Vagina (tissue), 2 donors: ENCODE measurements at regions not wholly inside any gene's neighbourhood (a gene's known extent, or its start where the extent isn't known, plus 50 kb on each side); places are given as distances from the start of the nearest gene placed in this dataset.

Source experiments
- DNase-seq, 2 donors: peaks; one replicate each; pipeline ENCODE4 v3.0.0-alpha.2; 2017; ENCODE audit errors: extremely low spot score in 2 of 2
- H3K27ac ChIP-seq: fragments of 200-600 bp; sonication (generic); one replicate; pipeline ENCODE4 v1.5.1; 2019
- H3K27me3 ChIP-seq: fragments of 200-600 bp; sonication (generic); one replicate; pipeline ENCODE4 v1.5.1; 2019
- H3K36me3 ChIP-seq, 2 donors: fragments of 200-600 bp; sonication (generic); one replicate each; pipeline ENCODE4 v1.5.1; 2017 to 2019
- H3K4me1 ChIP-seq: fragments of 200-600 bp; sonication (generic); one replicate; pipeline ENCODE4 v1.5.1; 2019
- H3K4me3 ChIP-seq, 2 donors: fragments of 200-600 bp; sonication (generic); 1 replicate in 1 of 2; 2 replicates in 1 of 2; pipeline ENCODE4 v1.5.1; 2016 to 2019
- H3K9me3 ChIP-seq: fragments of 200-600 bp; sonication (generic); one replicate; pipeline ENCODE4 v1.5.1; 2019
- POLR2A ChIP-seq, 2 donors: fragments of 450-650 bp; IDR thresholded peaks; one replicate each; pipeline ENCODE4 v1.6.1; 2017; ENCODE audit warnings: antibody characterized with exemption in 2 of 2, mild to moderate bottlenecking in 2 of 2, moderate library complexity in 2 of 2
- POLR2AphosphoS5 ChIP-seq, 2 donors: sonication (generic); formaldehyde crosslinking; IDR thresholded peaks; one replicate each; pipeline ENCODE4 v1.9.0; 2017; ENCODE audit warnings: antibody characterized with exemption in 2 of 2, mild to moderate bottlenecking in 2 of 2, low read depth in 1 of 2; ENCODE audit not compliant: insufficient read depth in 1 of 2
- intact Hi-C: fragments of 100-400 bp; cut with DNase I; formaldehyde crosslinking; loops from one replicate; pipeline ENCODE4 v1.15.1; 2023
- TF ChIP-seq, protein P1 (sequence below), 3 experiments: fragments of 450-650 bp in 2 of 3; fragments of 200-600 bp in 1 of 3; sonication (generic) in 1 of 3; IDR thresholded peaks; one replicate each; pipeline ENCODE4 v1.5.1; 2017 to 2019; ENCODE audit warnings: antibody characterized with exemption in 3 of 3, mild to moderate bottlenecking in 2 of 3, moderate library complexity in 2 of 3

DNA sequence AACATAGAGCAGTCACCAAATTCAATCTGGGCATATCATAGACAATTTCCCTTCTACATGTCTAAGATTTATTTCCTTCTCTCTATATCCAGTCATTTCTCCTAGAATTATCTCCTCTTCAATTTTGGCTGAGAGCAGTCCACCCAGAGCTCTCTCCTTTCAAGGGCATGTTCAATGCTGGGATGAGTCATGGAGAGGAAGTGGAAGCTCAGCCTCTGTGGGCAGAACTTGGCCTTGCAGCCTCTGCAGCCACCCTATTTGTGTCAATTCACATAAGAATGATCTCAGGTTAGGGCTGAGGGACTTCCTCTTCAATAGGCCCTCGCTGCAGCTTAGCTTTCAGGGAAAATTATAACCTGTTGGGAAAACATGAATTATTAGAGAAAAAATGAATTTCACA is 560.8 kb downstream of the POM121L12 start:
- H3K27ac ChIP-seq, result no peak overlapping the region
- H3K27me3 ChIP-seq, result no peaks in the 10 kb centered on the region

DNA sequence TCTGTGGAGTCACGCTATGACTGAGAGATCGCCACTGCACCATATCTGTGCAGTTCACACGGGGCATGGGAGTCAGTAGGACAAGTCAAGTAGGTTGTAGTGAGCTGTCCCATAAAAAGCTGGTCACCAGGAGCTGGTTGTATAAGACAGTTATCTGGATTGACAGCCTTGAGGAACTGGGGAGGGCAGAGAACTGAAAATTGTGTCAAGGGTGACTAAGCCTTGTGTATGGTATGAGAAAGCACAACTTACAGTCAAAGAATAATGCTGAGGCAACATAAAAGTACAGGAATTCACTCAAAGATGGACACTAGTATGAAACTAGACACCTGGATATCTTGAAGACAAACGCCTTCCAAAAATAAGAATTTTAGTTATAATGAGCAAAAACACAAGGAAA is 564.9 kb downstream of the POM121L12 start:
- intact Hi-C loops, result no loop called here

More for the DNA sequence above, 560.8 kb downstream of the POM121L12 start:
- no peaks in the 10 kb centered on the region for H3K36me3 ChIP-seq
- DNase-seq, result no peak
- no peak overlapping the region for H3K4me3 ChIP-seq
- TF ChIP-seq POLR2AphosphoS5 (IDR thresholded peaks at IDR 0.05; ENCODE audit: insufficient read depth in 1 of 2, low read depth in 1 of 2), result no peak
- TF ChIP-seq, protein P1, sequence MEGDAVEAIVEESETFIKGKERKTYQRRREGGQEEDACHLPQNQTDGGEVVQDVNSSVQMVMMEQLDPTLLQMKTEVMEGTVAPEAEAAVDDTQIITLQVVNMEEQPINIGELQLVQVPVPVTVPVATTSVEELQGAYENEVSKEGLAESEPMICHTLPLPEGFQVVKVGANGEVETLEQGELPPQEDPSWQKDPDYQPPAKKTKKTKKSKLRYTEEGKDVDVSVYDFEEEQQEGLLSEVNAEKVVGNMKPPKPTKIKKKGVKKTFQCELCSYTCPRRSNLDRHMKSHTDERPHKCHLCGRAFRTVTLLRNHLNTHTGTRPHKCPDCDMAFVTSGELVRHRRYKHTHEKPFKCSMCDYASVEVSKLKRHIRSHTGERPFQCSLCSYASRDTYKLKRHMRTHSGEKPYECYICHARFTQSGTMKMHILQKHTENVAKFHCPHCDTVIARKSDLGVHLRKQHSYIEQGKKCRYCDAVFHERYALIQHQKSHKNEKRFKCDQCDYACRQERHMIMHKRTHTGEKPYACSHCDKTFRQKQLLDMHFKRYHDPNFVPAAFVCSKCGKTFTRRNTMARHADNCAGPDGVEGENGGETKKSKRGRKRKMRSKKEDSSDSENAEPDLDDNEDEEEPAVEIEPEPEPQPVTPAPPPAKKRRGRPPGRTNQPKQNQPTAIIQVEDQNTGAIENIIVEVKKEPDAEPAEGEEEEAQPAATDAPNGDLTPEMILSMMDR (IDR thresholded peaks at IDR 0.05), result no peak
- TF ChIP-seq POLR2A (IDR thresholded peaks at IDR 0.05), result no peak
- H3K9me3 ChIP-seq, result no peaks in the 10 kb centered on the region
- intact Hi-C loops, result no loop called here
- H3K4me1 ChIP-seq, result no peaks in the 10 kb centered on the region

DNA sequence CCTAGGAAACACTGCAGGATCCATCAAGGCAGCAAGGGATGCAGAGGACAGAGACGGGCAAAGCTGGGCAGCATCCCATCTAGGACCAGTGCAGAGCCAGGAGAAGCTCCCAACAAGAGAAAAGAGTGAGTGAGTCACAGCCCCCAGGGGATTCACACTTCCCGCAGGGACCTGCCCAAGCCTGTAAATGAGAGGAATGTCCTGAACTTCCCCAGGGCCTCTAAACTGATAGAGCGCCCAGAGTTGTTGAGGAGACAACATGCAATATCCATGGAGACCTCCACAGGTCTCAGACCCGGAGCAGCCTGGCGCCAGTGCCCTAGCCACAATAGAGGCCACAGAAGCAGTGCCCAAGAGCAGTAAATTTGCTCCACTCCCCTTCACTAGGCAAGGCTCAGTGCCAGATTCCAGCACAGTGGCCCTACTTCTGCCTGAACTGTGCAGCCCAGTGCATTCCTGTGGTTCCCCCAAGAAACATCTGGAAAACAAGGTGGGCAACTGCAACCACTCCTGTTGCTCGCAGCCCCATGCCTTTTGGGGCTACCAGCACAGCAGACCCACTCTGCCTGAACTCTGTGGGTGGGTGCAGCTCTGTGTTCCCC is 567.5 kb downstream of the POM121L12 start:
- no peak for DNase-seq
- Histone ChIP-seq H3K9me3 (no peaks in the 10 kb centered on the region), H3K4me3 (no peak overlapping the region), H3K27ac (no peak overlapping the region), H3K4me1 (no peaks in the 10 kb centered on the region), H3K36me3 (no peaks in the 10 kb centered on the region), H3K27me3 (no peaks in the 10 kb centered on the region)
- TF ChIP-seq POLR2A (IDR thresholded peaks at IDR 0.05), result no peak
- no peak for TF ChIP-seq POLR2AphosphoS5 (IDR thresholded peaks at IDR 0.05; ENCODE audit: insufficient read depth in 1 of 2, low read depth in 1 of 2)
- intact Hi-C loops, result no loop called here

More for the DNA sequence above, 564.9 kb downstream of the POM121L12 start:
- Histone ChIP-seq H3K27ac (no peak overlapping the region), H3K36me3 (no peaks in the 10 kb centered on the region), H3K4me3 (no peak overlapping the region), H3K27me3 (no peaks in the 10 kb centered on the region), H3K4me1 (no peaks in the 10 kb centered on the region), H3K9me3 (no peaks in the 10 kb centered on the region)
- no peak for DNase-seq
- TF ChIP-seq, protein P1 (IDR thresholded peaks at IDR 0.05), result no peak
- no peak for TF ChIP-seq POLR2A (IDR thresholded peaks at IDR 0.05)
- no peak for TF ChIP-seq POLR2AphosphoS5 (IDR thresholded peaks at IDR 0.05; ENCODE audit: insufficient read depth in 1 of 2, low read depth in 1 of 2)

DNA sequence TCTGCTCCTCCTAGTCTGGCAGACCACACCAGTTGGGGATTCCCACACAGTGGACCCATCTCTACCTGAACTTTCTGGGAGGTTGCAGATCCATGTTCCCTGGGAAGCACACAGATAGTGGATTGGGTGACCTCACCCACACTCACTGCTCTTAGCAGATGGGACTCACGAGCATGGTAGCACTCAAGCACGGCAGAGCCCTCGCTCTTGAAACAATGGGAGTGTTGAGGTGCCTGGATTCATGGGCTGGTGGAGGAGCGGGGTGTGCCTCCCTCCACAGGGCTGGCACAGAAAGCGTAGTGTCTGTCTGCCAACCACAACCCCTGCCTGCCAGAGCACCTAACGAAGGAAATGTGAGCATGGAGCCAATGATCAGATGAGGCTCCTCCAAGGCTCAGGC is 568.0 kb downstream of the POM121L12 start:
- Histone ChIP-seq H3K27ac (no peak overlapping the region), H3K4me3 (no peak overlapping the region), H3K4me1 (no peaks in the 10 kb centered on the region), H3K9me3 (no peaks in the 10 kb centered on the region), H3K36me3 (no peaks in the 10 kb centered on the region), H3K27me3 (no peaks in the 10 kb centered on the region)
- no peak for DNase-seq
- TF ChIP-seq POLR2AphosphoS5 (IDR thresholded peaks at IDR 0.05; ENCODE audit: insufficient read depth in 1 of 2, low read depth in 1 of 2), result no peak
- TF ChIP-seq POLR2A (IDR thresholded peaks at IDR 0.05), result no peak
- TF ChIP-seq, protein P1 (IDR thresholded peaks at IDR 0.05), result no peak
- intact Hi-C loops, result no loop called here

DNA sequence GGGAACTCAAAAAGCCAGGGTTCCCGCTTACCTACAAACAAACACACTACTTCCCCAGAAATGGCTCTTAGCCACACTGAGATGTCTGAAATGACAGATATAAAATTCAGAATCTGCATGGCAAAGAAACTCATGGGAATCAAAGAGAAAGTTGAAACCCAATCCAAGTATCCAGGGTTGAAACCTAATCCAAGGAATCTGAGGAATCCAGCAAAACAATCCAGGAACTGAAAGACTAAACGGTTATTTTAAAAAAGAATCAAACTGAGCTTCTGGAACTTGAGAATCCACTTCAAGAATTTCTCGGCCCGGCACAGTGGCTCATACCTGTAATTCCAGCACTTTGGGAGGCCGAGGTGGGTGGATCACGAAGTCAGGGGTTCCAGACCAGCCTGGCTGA is 568.8 kb downstream of the POM121L12 start:
- no peaks in the 10 kb centered on the region for H3K4me1 ChIP-seq
- H3K27me3 ChIP-seq, result no peaks in the 10 kb centered on the region
- intact Hi-C loops, result no loop called here
- no peak overlapping the region for H3K27ac ChIP-seq
- no peaks in the 10 kb centered on the region for H3K9me3 ChIP-seq
- no peak overlapping the region for H3K4me3 ChIP-seq
- H3K36me3 ChIP-seq, result no peaks in the 10 kb centered on the region
- TF ChIP-seq, protein P1 (IDR thresholded peaks at IDR 0.05), result no peak
- TF ChIP-seq POLR2AphosphoS5 (IDR thresholded peaks at IDR 0.05; ENCODE audit: insufficient read depth in 1 of 2, low read depth in 1 of 2), result no peak
- TF ChIP-seq POLR2A (IDR thresholded peaks at IDR 0.05), result no peak
- DNase-seq, result no peak
